GM12891 (cell line): ENCODE measurements at regions not wholly inside any gene's neighbourhood (a gene's known extent, or its start where the extent isn't known, plus 50 kb on each side); places are given as distances from the start of the nearest gene placed in this dataset.
A peak's percentile ranks its signal among the peaks of the same experiment; 100 is the strongest.

ENCODE experiments used
- PAX5 ChIP-seq: IDR thresholded peaks from 2 replicates; pipeline ENCODE4 v1.6.1; 2011; ENCODE audit warnings: low read length, moderate library complexity, mild to moderate bottlenecking; ENCODE audit not compliant: insufficient read depth, severe bottlenecking
- POLR2A ChIP-seq: IDR thresholded peaks from 2 replicates; pipeline ENCODE4 v1.6.1; 2011; ENCODE audit warnings: low read depth, low read length, control low read depth
- POLR2AphosphoS5 ChIP-seq: IDR thresholded peaks from 2 replicates; pipeline ENCODE4 v1.6.1; 2011; ENCODE audit warnings: low read depth, low read length, control low read depth
- SPI1 ChIP-seq: IDR thresholded peaks from 2 replicates; pipeline ENCODE4 v1.6.1; 2011; ENCODE audit warnings: low read depth, low read length, control low read depth
- TAF1 ChIP-seq: IDR thresholded peaks from 2 replicates; pipeline ENCODE4 v1.6.1; 2011; ENCODE audit warnings: low read depth, low read length, control low read depth

DNA sequence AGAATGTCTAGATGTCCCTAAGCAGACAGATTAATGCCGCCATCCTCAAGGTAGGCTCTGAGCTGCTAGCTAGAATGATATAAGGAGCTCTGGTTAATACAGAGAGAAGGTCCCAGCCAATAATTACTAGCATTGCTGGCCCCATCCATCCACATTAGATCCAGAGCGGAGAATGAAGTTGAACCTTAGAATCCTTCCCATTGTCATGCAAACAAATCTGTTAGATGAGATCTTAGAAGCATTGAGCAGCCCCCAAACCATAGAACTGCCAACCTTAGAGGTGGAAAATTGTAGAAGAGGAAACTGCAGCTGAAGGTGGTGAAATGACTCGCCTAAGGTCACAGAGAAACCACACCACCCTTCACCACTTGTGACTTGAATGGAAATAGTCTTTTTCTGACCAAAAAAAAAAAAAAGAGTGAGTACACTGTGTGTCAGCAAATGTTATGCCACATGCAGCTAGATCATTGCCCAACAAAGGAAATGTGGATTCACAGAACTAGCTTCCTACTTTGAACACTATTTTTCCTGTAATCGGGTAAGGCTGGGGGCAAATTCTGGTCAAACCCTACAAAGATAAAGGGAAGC, 162.1 kb downstream of the SMIM20 start:
- TF ChIP-seq POLR2AphosphoS5 (no peak), POLR2A (no peak), TAF1 (no peak), SPI1 (peak; percentile 40; the same call in 1 of the 2 replicates), PAX5 (no peak)
